DOHH2 (cell line): ENCODE measurements at regions not wholly inside any gene's neighbourhood (a gene's known extent, or its start where the extent isn't known, plus 50 kb on each side); places are given as distances from the start of the nearest gene placed in this dataset.

Experiments
- EZH2phosphoT487 ChIP-seq: fragments of 200-600 bp; sonication (generic); IDR thresholded peaks from 2 replicates; pipeline ENCODE4 v1.6.1; 2017; ENCODE audit warnings: borderline replicate concordance, mild to moderate bottlenecking, antibody characterized with exemption, low read length, moderate library complexity, mixed read lengths
- TF ChIP-seq, protein P1 (sequence below): fragments of 200-600 bp; sonication (generic); IDR thresholded peaks from one replicate; pipeline ENCODE4 v1.5.1; 2014; ENCODE audit warnings: antibody characterized with exemption, mild to moderate bottlenecking, low read depth, low read length; ENCODE audit not compliant: poor library complexity, severe bottlenecking

GRCh38 chr1:200265104-200265503 is 144.7 kb downstream of the ZNF281 start:
- no peak for TF ChIP-seq EZH2phosphoT487
- TF ChIP-seq, protein P1, sequence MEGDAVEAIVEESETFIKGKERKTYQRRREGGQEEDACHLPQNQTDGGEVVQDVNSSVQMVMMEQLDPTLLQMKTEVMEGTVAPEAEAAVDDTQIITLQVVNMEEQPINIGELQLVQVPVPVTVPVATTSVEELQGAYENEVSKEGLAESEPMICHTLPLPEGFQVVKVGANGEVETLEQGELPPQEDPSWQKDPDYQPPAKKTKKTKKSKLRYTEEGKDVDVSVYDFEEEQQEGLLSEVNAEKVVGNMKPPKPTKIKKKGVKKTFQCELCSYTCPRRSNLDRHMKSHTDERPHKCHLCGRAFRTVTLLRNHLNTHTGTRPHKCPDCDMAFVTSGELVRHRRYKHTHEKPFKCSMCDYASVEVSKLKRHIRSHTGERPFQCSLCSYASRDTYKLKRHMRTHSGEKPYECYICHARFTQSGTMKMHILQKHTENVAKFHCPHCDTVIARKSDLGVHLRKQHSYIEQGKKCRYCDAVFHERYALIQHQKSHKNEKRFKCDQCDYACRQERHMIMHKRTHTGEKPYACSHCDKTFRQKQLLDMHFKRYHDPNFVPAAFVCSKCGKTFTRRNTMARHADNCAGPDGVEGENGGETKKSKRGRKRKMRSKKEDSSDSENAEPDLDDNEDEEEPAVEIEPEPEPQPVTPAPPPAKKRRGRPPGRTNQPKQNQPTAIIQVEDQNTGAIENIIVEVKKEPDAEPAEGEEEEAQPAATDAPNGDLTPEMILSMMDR: no peak
